ENCODE measurements at regions not wholly inside any gene's neighbourhood (a gene's known extent, or its start where the extent isn't known, plus 50 kb on each side); places are given as distances from the start of the nearest gene placed in this dataset.

DNA sequence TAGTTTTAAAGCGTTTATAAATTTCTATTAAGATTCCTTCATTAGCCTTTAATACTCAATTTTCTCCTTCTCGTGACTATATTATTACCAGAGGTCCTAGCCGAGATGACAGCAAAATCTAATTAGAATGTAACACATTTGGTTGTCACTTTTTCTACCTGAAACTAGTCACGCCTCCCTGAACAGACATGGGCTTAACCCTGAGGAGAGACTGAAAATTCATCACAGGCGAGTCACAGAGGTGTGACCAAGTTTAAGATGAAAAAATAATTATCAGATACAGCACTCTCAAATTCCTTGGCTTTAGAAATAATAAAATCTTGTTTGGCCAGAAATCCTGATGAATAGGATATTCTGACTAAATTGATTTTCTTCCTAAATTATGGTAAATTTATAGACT is 834.4 kb upstream of the SLC39A10 start:
- Histone ChIP-seq H3K36me3 (no peaks in the 10 kb centered on the region), H3K27ac (no peak overlapping the region), H3K4me3 (no peak overlapping the region), H3K27me3 (replicated peaks in 1 of 7) (no peaks in the 10 kb centered on the region), H3K9me3 (no peaks in the 10 kb centered on the region), H3K4me1 (no peaks in the 10 kb centered on the region)
- intact Hi-C loops (cut with DNase I; ENCODE audit: low total_unique reads) = no loop called here
- DNase-seq = no peak
- TF ChIP-seq POLR2A (IDR thresholded peaks at IDR 0.05) (no peak), POLR2AphosphoS5 (IDR thresholded peaks at IDR 0.05) (no peak)
- TF ChIP-seq, protein P1, sequence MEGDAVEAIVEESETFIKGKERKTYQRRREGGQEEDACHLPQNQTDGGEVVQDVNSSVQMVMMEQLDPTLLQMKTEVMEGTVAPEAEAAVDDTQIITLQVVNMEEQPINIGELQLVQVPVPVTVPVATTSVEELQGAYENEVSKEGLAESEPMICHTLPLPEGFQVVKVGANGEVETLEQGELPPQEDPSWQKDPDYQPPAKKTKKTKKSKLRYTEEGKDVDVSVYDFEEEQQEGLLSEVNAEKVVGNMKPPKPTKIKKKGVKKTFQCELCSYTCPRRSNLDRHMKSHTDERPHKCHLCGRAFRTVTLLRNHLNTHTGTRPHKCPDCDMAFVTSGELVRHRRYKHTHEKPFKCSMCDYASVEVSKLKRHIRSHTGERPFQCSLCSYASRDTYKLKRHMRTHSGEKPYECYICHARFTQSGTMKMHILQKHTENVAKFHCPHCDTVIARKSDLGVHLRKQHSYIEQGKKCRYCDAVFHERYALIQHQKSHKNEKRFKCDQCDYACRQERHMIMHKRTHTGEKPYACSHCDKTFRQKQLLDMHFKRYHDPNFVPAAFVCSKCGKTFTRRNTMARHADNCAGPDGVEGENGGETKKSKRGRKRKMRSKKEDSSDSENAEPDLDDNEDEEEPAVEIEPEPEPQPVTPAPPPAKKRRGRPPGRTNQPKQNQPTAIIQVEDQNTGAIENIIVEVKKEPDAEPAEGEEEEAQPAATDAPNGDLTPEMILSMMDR (IDR thresholded peaks at IDR 0.05 in 8 of 11, conservative IDR thresholded peaks at IDR 0.05 in 3 of 11) = no peak
- 79 to 90% (median 87%) methylated on average over 5 of the region's 5 CpGs for WGBS, 5 donors

DNA sequence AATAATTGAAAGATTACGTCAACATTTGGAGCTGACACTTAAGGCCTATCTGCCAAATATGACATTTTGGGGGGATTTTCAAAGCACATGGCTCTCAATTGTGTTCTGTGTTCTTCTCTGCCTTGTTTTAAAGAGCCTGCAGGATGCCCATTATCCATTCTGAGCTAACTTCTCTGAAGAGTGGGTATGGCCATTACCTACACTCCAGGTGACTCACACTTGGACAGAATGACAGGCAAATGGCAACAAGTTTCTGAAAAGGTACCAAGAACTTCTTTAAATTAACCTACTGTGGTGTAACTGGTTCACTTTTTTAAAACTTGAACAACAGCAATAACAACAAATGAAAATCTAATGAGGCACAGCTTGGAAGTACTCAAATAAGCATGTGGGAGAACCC is 834.9 kb upstream of the SLC39A10 start:
- intact Hi-C loops (cut with DNase I; ENCODE audit: low total_unique reads) = no loop called here
- Histone ChIP-seq H3K27me3 (replicated peaks in 1 of 7) (no peaks in the 10 kb centered on the region), H3K4me1 (no peaks in the 10 kb centered on the region), H3K27ac (no peak overlapping the region), H3K9me3 (no peaks in the 10 kb centered on the region), H3K36me3 (no peaks in the 10 kb centered on the region), H3K4me3 (no peak overlapping the region)
- 0% methylated on average over 1 of the region's 1 CpG for WGBS, 5 donors
- TF ChIP-seq POLR2AphosphoS5 (IDR thresholded peaks at IDR 0.05) = no peak
- TF ChIP-seq, protein P1 (IDR thresholded peaks at IDR 0.05 in 8 of 11, conservative IDR thresholded peaks at IDR 0.05 in 3 of 11) = no peak
- TF ChIP-seq POLR2A (IDR thresholded peaks at IDR 0.05) = no peak
- no peak for DNase-seq

DNA sequence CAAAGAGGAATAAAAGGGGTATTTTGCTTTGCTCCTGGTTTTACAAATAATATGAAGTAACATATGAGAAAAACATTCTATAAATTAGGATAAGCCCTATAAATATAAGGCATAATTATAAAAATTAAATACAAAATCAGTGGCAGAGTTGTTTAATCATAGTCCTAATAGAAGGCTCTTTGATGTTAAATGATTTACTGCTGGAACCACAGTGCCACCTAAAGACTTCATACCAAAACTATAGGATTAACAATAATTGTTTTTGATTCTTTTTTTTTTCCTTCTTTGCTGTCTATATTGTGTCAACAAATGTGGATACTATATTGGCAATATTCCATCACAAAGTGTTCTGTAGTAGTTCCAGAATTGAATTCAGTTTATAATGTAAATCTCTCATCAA is 837.7 kb upstream of the SLC39A10 start:
- DNase-seq = no peak
- Histone ChIP-seq H3K36me3 (no peaks in the 10 kb centered on the region), H3K27ac (no peak overlapping the region), H3K9me3 (no peaks in the 10 kb centered on the region), H3K27me3 (replicated peaks in 1 of 7) (no peaks in the 10 kb centered on the region), H3K4me3 (no peak overlapping the region), H3K4me1 (no peaks in the 10 kb centered on the region)
- intact Hi-C loops (cut with DNase I; ENCODE audit: low total_unique reads) = no loop called here
- TF ChIP-seq POLR2A (IDR thresholded peaks at IDR 0.05) (no peak), POLR2AphosphoS5 (IDR thresholded peaks at IDR 0.05) (no peak)
- TF ChIP-seq, protein P1 (IDR thresholded peaks at IDR 0.05 in 8 of 11, conservative IDR thresholded peaks at IDR 0.05 in 3 of 11) = no peak

DNA sequence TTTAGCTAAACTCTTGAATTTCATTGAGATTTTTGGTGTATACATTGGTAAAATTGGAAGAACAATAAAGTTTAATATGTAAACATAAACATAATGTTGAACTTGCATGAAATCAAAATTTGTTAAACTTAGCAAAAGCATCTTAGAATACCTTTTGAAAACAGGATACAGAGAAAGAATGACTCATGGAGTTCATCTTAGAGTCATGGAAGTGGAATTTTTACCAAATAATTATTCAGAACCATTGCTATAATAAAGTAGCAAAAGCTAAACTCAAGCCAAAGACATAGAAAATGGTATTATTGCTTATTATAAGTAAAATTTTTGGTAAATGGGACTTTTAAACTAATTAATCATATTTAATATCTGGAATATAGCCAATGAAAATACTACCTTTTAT is 841.6 kb upstream of the SLC39A10 start:
- Histone ChIP-seq H3K9me3 (no peaks in the 10 kb centered on the region), H3K36me3 (no peaks in the 10 kb centered on the region), H3K27ac (no peak overlapping the region), H3K27me3 (replicated peaks in 1 of 7) (no peaks in the 10 kb centered on the region), H3K4me1 (no peaks in the 10 kb centered on the region), H3K4me3 (no peak overlapping the region)
- intact Hi-C loops (cut with DNase I; ENCODE audit: low total_unique reads) = no loop called here
- TF ChIP-seq POLR2AphosphoS5 (IDR thresholded peaks at IDR 0.05) (no peak), POLR2A (IDR thresholded peaks at IDR 0.05) (no peak)
- TF ChIP-seq, protein P1 (IDR thresholded peaks at IDR 0.05 in 8 of 11, conservative IDR thresholded peaks at IDR 0.05 in 3 of 11) = no peak
- DNase-seq = no peak

Data from spleen (tissue), 11 donors.